Uterus (tissue), 3 donors: ENCODE measurements at regions not wholly inside any gene's neighbourhood (a gene's known extent, or its start where the extent isn't known, plus 50 kb on each side); places are given as distances from the start of the nearest gene placed in this dataset.

Experiments
- DNase-seq, 2 donors: peaks; one replicate each; pipeline ENCODE4 v3.0.0-alpha.2; 2019 to 2020
- H3K27ac ChIP-seq, 2 donors: fragments of 200-600 bp; sonication (generic); 1 replicate in 1 of 2; 2 replicates in 1 of 2; pipeline ENCODE4 v1.5.1; 2016 to 2018
- H3K27me3 ChIP-seq, 2 donors: fragments of 200-600 bp; sonication (generic); one replicate each; pipeline ENCODE4 v1.5.1; 2018 to 2019; ENCODE audit warnings: control low read depth in 1 of 2
- H3K36me3 ChIP-seq, 2 donors: fragments of 200-600 bp; sonication (generic); one replicate each; pipeline ENCODE4 v1.5.1; 2019; ENCODE audit warnings: control low read depth in 1 of 2
- H3K4me1 ChIP-seq, 2 donors: fragments of 200-600 bp; sonication (generic); one replicate each; pipeline ENCODE4 v1.5.1; 2018 to 2019; ENCODE audit warnings: control low read depth in 1 of 2
- H3K4me3 ChIP-seq, 2 donors: fragments of 200-600 bp; sonication (generic); 1 replicate in 1 of 2; 2 replicates in 1 of 2; pipeline ENCODE4 v1.5.1; 2018 to 2019; ENCODE audit warnings: mild to moderate bottlenecking in 1 of 2
- H3K9me3 ChIP-seq, 2 donors: fragments of 200-600 bp; sonication (generic); one replicate each; pipeline ENCODE4 v1.5.1; 2019; ENCODE audit warnings: control low read depth in 1 of 2
- CTCF ChIP-seq, 4 experiments: fragments of 200-600 bp in 2 of 4; fragments of 450-650 bp in 2 of 4; sonication (generic) in 2 of 4; IDR thresholded peaks; one replicate each; pipeline ENCODE4 v1.5.1; 2016 to 2019; ENCODE audit warnings: antibody characterized with exemption in 4 of 4, mild to moderate bottlenecking in 2 of 4, moderate library complexity in 1 of 4
- POLR2A ChIP-seq, 2 donors: fragments of 450-650 bp; IDR thresholded peaks; one replicate each; pipeline ENCODE4 v1.6.1; 2016; ENCODE audit warnings: antibody characterized with exemption in 2 of 2, mild to moderate bottlenecking in 1 of 2, moderate library complexity in 1 of 2
- intact Hi-C: fragments of 100-400 bp; cut with DNase I; formaldehyde crosslinking; loops from one replicate; pipeline ENCODE4 v1.15.1; 2023; ENCODE audit warnings: low total_unique reads
- donor health status: DM: yes; HTN: yes; CAD: no.

- intact Hi-C loops, result no loop called here
- Histone ChIP-seq H3K4me3 (no peak overlapping the region), H3K27me3 (no peaks in the 10 kb centered on the region), H3K27ac (no peak overlapping the region), H3K36me3 (no peaks in the 10 kb centered on the region), H3K9me3 (no peaks in the 10 kb centered on the region), H3K4me1 (no peaks in the 10 kb centered on the region)
- DNase-seq, result no peak
- TF ChIP-seq POLR2A (IDR thresholded peaks at IDR 0.05) (no peak), CTCF (IDR thresholded peaks at IDR 0.05) (no peak)
These were observed 212.6 kb downstream of the CLIC5 start for GRCh38 chr6:45803071-45803470.

- no peak overlapping the region for H3K4me3 ChIP-seq
- intact Hi-C loops, result no loop called here
- TF ChIP-seq POLR2A (IDR thresholded peaks at IDR 0.05) (no peak), CTCF (IDR thresholded peaks at IDR 0.05) (no peak)
These were observed 214.0 kb downstream of the CLIC5 start for GRCh38 chr6:45801471-45802289.

GRCh38 chr6:45800911-45801310 is 214.7 kb downstream of the CLIC5 start:
- intact Hi-C loops, result no loop called here
- Histone ChIP-seq H3K36me3 (no peaks in the 10 kb centered on the region), H3K9me3 (no peaks in the 10 kb centered on the region), H3K27me3 (no peaks in the 10 kb centered on the region), H3K27ac (no peak overlapping the region), H3K4me3 (no peak overlapping the region), H3K4me1 (no peaks in the 10 kb centered on the region)
- no peak for DNase-seq
- TF ChIP-seq CTCF (IDR thresholded peaks at IDR 0.05), result no peak
- TF ChIP-seq POLR2A (IDR thresholded peaks at IDR 0.05), result no peak

More at GRCh38 chr6:45801471-45802289, 214.0 kb downstream of the CLIC5 start:
- DNase-seq, result no peak
- Histone ChIP-seq H3K27me3 (no peaks in the 10 kb centered on the region), H3K36me3 (no peaks in the 10 kb centered on the region), H3K9me3 (no peaks in the 10 kb centered on the region), H3K4me1 (no peaks in the 10 kb centered on the region), H3K27ac (no peak overlapping the region)

- no peak overlapping the region for H3K4me3 ChIP-seq
- no peaks in the 10 kb centered on the region for H3K4me1 ChIP-seq
- no peak overlapping the region for H3K27ac ChIP-seq
- no peaks in the 10 kb centered on the region for H3K27me3 ChIP-seq
- H3K36me3 ChIP-seq, result no peaks in the 10 kb centered on the region
- intact Hi-C loops, result no loop called here
- H3K9me3 ChIP-seq, result no peaks in the 10 kb centered on the region
- no peak for TF ChIP-seq POLR2A (IDR thresholded peaks at IDR 0.05)
- no peak for DNase-seq
These were observed 220.0 kb downstream of the CLIC5 start for GRCh38 chr6:45795678-45796077.

- Histone ChIP-seq H3K9me3 (no peaks in the 10 kb centered on the region), H3K27me3 (no peaks in the 10 kb centered on the region), H3K4me1 (no peaks in the 10 kb centered on the region), H3K36me3 (no peaks in the 10 kb centered on the region), H3K4me3 (no peak overlapping the region), H3K27ac (no peak overlapping the region)
- intact Hi-C loops, result no loop called here
- DNase-seq, result no peak
- TF ChIP-seq CTCF (IDR thresholded peaks at IDR 0.05) (no peak), POLR2A (IDR thresholded peaks at IDR 0.05) (no peak)
These were observed 221.2 kb downstream of the CLIC5 start for GRCh38 chr6:45794465-45794864.
